GM19324 (cell line): ENCODE measurements at regions not wholly inside any gene's neighbourhood (a gene's known extent, or its start where the extent isn't known, plus 50 kb on each side); places are given as distances from the start of the nearest gene placed in this dataset.

Source experiments
- ATAC-seq: cut with Tn5 transposase; IDR thresholded peaks from one replicate; pipeline ENCODE4 v1.9.1; 2021; ENCODE audit warnings: mild to moderate bottlenecking, moderate library complexity; ENCODE audit not compliant: unreplicated experiment, low FRiP score

- ATAC-seq: no peak
These were observed 58.5 kb upstream of the EXOC6 start for GRCh38 chr10:92789786-92790185.

- no peak for ATAC-seq
These were observed 57.9 kb upstream of the EXOC6 start for GRCh38 chr10:92790440-92790839.

DNA sequence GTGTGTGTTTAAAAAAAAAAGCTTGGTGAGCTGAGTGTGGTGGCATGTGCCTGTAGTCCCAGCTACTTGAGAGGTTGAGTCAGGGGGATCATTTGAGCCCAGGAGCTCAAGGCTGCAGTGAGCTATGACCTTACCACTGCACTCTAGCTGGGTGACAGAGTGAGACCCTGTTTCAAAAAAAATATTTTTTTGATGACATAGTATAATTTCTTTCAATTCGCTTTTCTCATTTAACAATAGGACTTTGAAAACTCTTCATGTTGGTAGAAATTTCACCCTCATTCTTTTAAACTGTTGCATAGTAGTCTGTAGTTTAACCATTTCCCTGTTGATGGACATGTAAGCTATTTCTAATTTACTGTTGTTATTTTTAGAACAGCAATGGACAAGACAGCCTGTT lies 55.7 kb upstream of the EXOC6 start:
- ATAC-seq: no peak
